ENCODE measurements at regions not wholly inside any gene's neighbourhood (a gene's known extent, or its start where the extent isn't known, plus 50 kb on each side); places are given as distances from the start of the nearest gene placed in this dataset.

GRCh38 chr15:46660096-46660842, 1025.4 kb downstream of the SQOR start:
- Histone ChIP-seq H3K27ac (no peak overlapping the region), H3K4me3 (no peak overlapping the region)

- no peak overlapping the region for H3K4me3 ChIP-seq
These were observed 1035.4 kb downstream of the SQOR start for GRCh38 chr15:46670258-46670657.

GRCh38 chr15:46671336-46671735, 1036.5 kb downstream of the SQOR start:
- Histone ChIP-seq H3K27ac (no peak overlapping the region), H3K4me3 (no peak overlapping the region)

More at GRCh38 chr15:46670258-46670657, 1035.4 kb downstream of the SQOR start:
- H3K27ac ChIP-seq, result no peak overlapping the region

- Histone ChIP-seq H3K4me3 (no peak overlapping the region), H3K27ac (no peak overlapping the region)
These were observed 1037.2 kb downstream of the SQOR start for GRCh38 chr15:46672041-46672440.

GRCh38 chr15:46676233-46677206, 1040.8 kb upstream of the SEMA6D start:
- Histone ChIP-seq H3K27ac (no peak overlapping the region), H3K4me3 (no peak overlapping the region)

GRCh38 chr15:46677491-46677890, 1039.8 kb upstream of the SEMA6D start:
- Histone ChIP-seq H3K4me3 (no peak overlapping the region), H3K27ac (no peak overlapping the region)

- H3K27ac ChIP-seq, result no peak overlapping the region
- H3K4me3 ChIP-seq, result no peak overlapping the region
These were observed 1035.4 kb upstream of the SEMA6D start for GRCh38 chr15:46681901-46682300.

- Histone ChIP-seq H3K27ac (no peak overlapping the region), H3K4me3 (no peak overlapping the region)
These were observed 1034.1 kb upstream of the SEMA6D start for GRCh38 chr15:46682969-46683791.

- H3K27ac ChIP-seq, result no peak overlapping the region
- H3K4me3 ChIP-seq, result no peak overlapping the region
These were observed 1032.2 kb upstream of the SEMA6D start for GRCh38 chr15:46685096-46685495.

GRCh38 chr15:46685681-46686080, 1031.6 kb upstream of the SEMA6D start:
- Histone ChIP-seq H3K4me3 (no peak overlapping the region), H3K27ac (no peak overlapping the region)

- Histone ChIP-seq H3K4me3 (no peak overlapping the region), H3K27ac (no peak overlapping the region)
These were observed 1021.0 kb upstream of the SEMA6D start for GRCh38 chr15:46696281-46696680.

- Histone ChIP-seq H3K4me3 (no peak overlapping the region), H3K27ac (no peak overlapping the region)
These were observed 1016.0 kb upstream of the SEMA6D start for GRCh38 chr15:46701346-46701745.

GRCh38 chr15:46701896-46702295, 1015.4 kb upstream of the SEMA6D start:
- Histone ChIP-seq H3K4me3 (no peak overlapping the region), H3K27ac (no peak overlapping the region)

GRCh38 chr15:46703020-46703861, 1014.1 kb upstream of the SEMA6D start:
- Histone ChIP-seq H3K27ac (no peak overlapping the region), H3K4me3 (no peak overlapping the region)

- Histone ChIP-seq H3K27ac (no peak overlapping the region), H3K4me3 (no peak overlapping the region)
These were observed 1013.3 kb upstream of the SEMA6D start for GRCh38 chr15:46703871-46704637.

GRCh38 chr15:46707452-46707851, 1009.9 kb upstream of the SEMA6D start:
- no peak overlapping the region for H3K4me3 ChIP-seq
- no peak overlapping the region for H3K27ac ChIP-seq

- no peak overlapping the region for H3K27ac ChIP-seq
- no peak overlapping the region for H3K4me3 ChIP-seq
These were observed 1009.1 kb upstream of the SEMA6D start for GRCh38 chr15:46708226-46708625.

- H3K27ac ChIP-seq, result no peak overlapping the region
These were observed 1007.7 kb upstream of the SEMA6D start for GRCh38 chr15:46709460-46710083.

More at GRCh38 chr15:46709460-46710083, 1007.7 kb upstream of the SEMA6D start:
- H3K4me3 ChIP-seq, result no peak overlapping the region
